ENCODE measurements at regions not wholly inside any gene's neighbourhood (a gene's known extent, or its start where the extent isn't known, plus 50 kb on each side); places are given as distances from the start of the nearest gene placed in this dataset.

GRCh38 chr4:60934566-60935295, 265.4 kb upstream of the ADGRL3 start:
- H3K4me1 ChIP-seq (ENCODE audit: insufficient read depth, low read length) = no peaks in the 10 kb centered on the region
- no peak overlapping the region for H2AFZ ChIP-seq (ENCODE audit: low read depth, low read length)
- H3K27me3 ChIP-seq (ENCODE audit: insufficient read depth, low read length) = no peaks in the 10 kb centered on the region
- no peak overlapping the region for H3K27ac ChIP-seq (ENCODE audit: low read depth, low read length)
- no peak for DNase-seq (ENCODE audit: low read depth)
- no peak overlapping the region for H3K4me3 ChIP-seq (ENCODE audit: insufficient read depth, low read depth, low read length)
- H3K4me2 ChIP-seq (ENCODE audit: low read length) = no peak overlapping the region
- H3K79me2 ChIP-seq (ENCODE audit: insufficient read depth, low read length) = no peaks in the 10 kb centered on the region
- peaks cover 6% of the 10 kb centered on the region for H3K4me1 Mint-ChIP-seq (ENCODE audit: low read depth, unreplicated experiment)
- H3K4me3 Mint-ChIP-seq (ENCODE audit: unreplicated experiment) = no peak overlapping the region
- H3K9me3 Mint-ChIP-seq (ENCODE audit: unreplicated experiment) = no peaks in the 10 kb centered on the region
- no peaks in the 10 kb centered on the region for H4K20me1 ChIP-seq (ENCODE audit: insufficient read depth, low read length)
- TF ChIP-seq CTCF (IDR thresholded peaks at IDR 0.05; ENCODE audit: insufficient read depth, low read depth, low read length) (no peak), EZH2 (IDR thresholded peaks at IDR 0.05; ENCODE audit: insufficient read depth, low read length) (no peak)
- H3K27me3 Mint-ChIP-seq (ENCODE audit: low read depth, unreplicated experiment) = no peaks in the 10 kb centered on the region
- H3K36me3 ChIP-seq (ENCODE audit: insufficient read depth, low read length) = no peaks in the 10 kb centered on the region
- FAIRE-seq = no peak
- H3K9ac ChIP-seq (ENCODE audit: low read length) = no peak overlapping the region
- no peaks in the 10 kb centered on the region for H3K36me3 Mint-ChIP-seq (ENCODE audit: low read depth, unreplicated experiment)
- peak overlapping the region; percentile 3 for H3K27ac Mint-ChIP-seq (ENCODE audit: unreplicated experiment)
- H3K9me3 ChIP-seq (ENCODE audit: insufficient read depth, low read depth, low read length) = no peaks in the 10 kb centered on the region

DNA sequence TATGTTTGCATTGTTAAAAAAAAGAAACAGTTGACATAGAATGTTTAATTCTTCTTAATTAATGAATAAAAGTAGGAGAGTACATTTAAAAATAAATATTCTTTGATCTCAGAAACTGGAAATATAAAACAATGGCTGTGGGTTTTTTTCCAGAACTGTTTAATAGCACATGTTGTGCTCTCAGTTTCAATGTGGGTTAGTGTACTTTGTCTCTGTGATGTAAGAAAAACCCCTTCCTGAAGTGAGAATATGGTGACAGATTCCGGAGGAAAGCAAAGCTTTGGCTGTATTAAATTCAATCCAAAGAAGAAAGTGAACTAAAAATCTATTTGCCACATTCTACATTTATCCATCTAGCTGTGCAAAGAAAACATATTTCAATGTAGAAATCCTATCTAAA, 261.9 kb upstream of the ADGRL3 start:
- Histone ChIP-seq H3K79me2 (ENCODE audit: insufficient read depth, low read length) (no peaks in the 10 kb centered on the region), H4K20me1 (ENCODE audit: insufficient read depth, low read length) (no peaks in the 10 kb centered on the region), H2AFZ (ENCODE audit: low read depth, low read length) (no peak overlapping the region), H3K36me3 (ENCODE audit: insufficient read depth, low read length) (no peaks in the 10 kb centered on the region), H3K27me3 (ENCODE audit: insufficient read depth, low read length) (no peaks in the 10 kb centered on the region), H3K4me3 (ENCODE audit: insufficient read depth, low read depth, low read length) (no peak overlapping the region), H3K9me3 (ENCODE audit: insufficient read depth, low read depth, low read length) (no peaks in the 10 kb centered on the region), H3K9ac (ENCODE audit: low read length) (no peak overlapping the region), H3K27ac (ENCODE audit: low read depth, low read length) (no peak overlapping the region), H3K4me2 (ENCODE audit: low read length) (no peak overlapping the region), H3K4me1 (ENCODE audit: insufficient read depth, low read length) (no peaks in the 10 kb centered on the region)
- Mint-ChIP-seq H3K36me3 (ENCODE audit: low read depth, unreplicated experiment) (no peaks in the 10 kb centered on the region), H3K4me3 (ENCODE audit: unreplicated experiment) (no peak overlapping the region), H3K27me3 (ENCODE audit: low read depth, unreplicated experiment) (no peaks in the 10 kb centered on the region), H3K27ac (ENCODE audit: unreplicated experiment) (no peak overlapping the region), H3K4me1 (ENCODE audit: low read depth, unreplicated experiment) (peaks cover 6% of the 10 kb centered on the region), H3K9me3 (ENCODE audit: unreplicated experiment) (no peaks in the 10 kb centered on the region)
- no peak for DNase-seq (ENCODE audit: low read depth)
- TF ChIP-seq EZH2 (IDR thresholded peaks at IDR 0.05; ENCODE audit: insufficient read depth, low read length) (no peak), CTCF (IDR thresholded peaks at IDR 0.05; ENCODE audit: insufficient read depth, low read depth, low read length) (no peak)
- no peak for FAIRE-seq

- no peak overlapping the region for H3K27ac ChIP-seq (ENCODE audit: low read depth, low read length)
- no peaks in the 10 kb centered on the region for H3K27me3 Mint-ChIP-seq (ENCODE audit: low read depth, unreplicated experiment)
- peaks cover 6% of the 10 kb centered on the region for H3K4me1 Mint-ChIP-seq (ENCODE audit: low read depth, unreplicated experiment)
- no peak overlapping the region for H3K4me3 ChIP-seq (ENCODE audit: insufficient read depth, low read depth, low read length)
- no peak for TF ChIP-seq CTCF (IDR thresholded peaks at IDR 0.05; ENCODE audit: insufficient read depth, low read depth, low read length)
- no peak for TF ChIP-seq EZH2 (IDR thresholded peaks at IDR 0.05; ENCODE audit: insufficient read depth, low read length)
- no peaks in the 10 kb centered on the region for H3K4me1 ChIP-seq (ENCODE audit: insufficient read depth, low read length)
- H3K36me3 ChIP-seq (ENCODE audit: insufficient read depth, low read length) = no peaks in the 10 kb centered on the region
- no peak overlapping the region for H3K4me3 Mint-ChIP-seq (ENCODE audit: unreplicated experiment)
- no peaks in the 10 kb centered on the region for H3K36me3 Mint-ChIP-seq (ENCODE audit: low read depth, unreplicated experiment)
- H3K4me2 ChIP-seq (ENCODE audit: low read length) = no peak overlapping the region
- H3K9ac ChIP-seq (ENCODE audit: low read length) = no peak overlapping the region
- no peaks in the 10 kb centered on the region for H3K9me3 ChIP-seq (ENCODE audit: insufficient read depth, low read depth, low read length)
- no peak overlapping the region for H2AFZ ChIP-seq (ENCODE audit: low read depth, low read length)
- FAIRE-seq (no peak), DNase-seq (ENCODE audit: low read depth) (no peak)
- H3K79me2 ChIP-seq (ENCODE audit: insufficient read depth, low read length) = no peaks in the 10 kb centered on the region
- no peak overlapping the region for H3K27ac Mint-ChIP-seq (ENCODE audit: unreplicated experiment)
- H3K9me3 Mint-ChIP-seq (ENCODE audit: unreplicated experiment) = no peaks in the 10 kb centered on the region
- no peaks in the 10 kb centered on the region for H3K27me3 ChIP-seq (ENCODE audit: insufficient read depth, low read length)
- no peaks in the 10 kb centered on the region for H4K20me1 ChIP-seq (ENCODE audit: insufficient read depth, low read length)
Observed at GRCh38 chr4:60938621-60939020, 261.5 kb upstream of the ADGRL3 start.

Measured in astrocyte (in vitro differentiated cells and primary cell).